GM21390 (cell line): ENCODE measurements at regions not wholly inside any gene's neighbourhood (a gene's known extent, or its start where the extent isn't known, plus 50 kb on each side); places are given as distances from the start of the nearest gene placed in this dataset.

Experiments used
- ATAC-seq: cut with Tn5 transposase; IDR thresholded peaks from one replicate; pipeline ENCODE4 v1.9.1; 2021; ENCODE audit not compliant: unreplicated experiment

GRCh38 chr1:114231301-114231700 is 77.6 kb upstream of the SYT6 start:
- ATAC-seq: no peak

GRCh38 chr1:114229368-114229767 is 75.7 kb upstream of the SYT6 start:
- ATAC-seq: no peak

GRCh38 chr1:114227059-114227458 is 73.4 kb upstream of the SYT6 start:
- no peak for ATAC-seq

DNA sequence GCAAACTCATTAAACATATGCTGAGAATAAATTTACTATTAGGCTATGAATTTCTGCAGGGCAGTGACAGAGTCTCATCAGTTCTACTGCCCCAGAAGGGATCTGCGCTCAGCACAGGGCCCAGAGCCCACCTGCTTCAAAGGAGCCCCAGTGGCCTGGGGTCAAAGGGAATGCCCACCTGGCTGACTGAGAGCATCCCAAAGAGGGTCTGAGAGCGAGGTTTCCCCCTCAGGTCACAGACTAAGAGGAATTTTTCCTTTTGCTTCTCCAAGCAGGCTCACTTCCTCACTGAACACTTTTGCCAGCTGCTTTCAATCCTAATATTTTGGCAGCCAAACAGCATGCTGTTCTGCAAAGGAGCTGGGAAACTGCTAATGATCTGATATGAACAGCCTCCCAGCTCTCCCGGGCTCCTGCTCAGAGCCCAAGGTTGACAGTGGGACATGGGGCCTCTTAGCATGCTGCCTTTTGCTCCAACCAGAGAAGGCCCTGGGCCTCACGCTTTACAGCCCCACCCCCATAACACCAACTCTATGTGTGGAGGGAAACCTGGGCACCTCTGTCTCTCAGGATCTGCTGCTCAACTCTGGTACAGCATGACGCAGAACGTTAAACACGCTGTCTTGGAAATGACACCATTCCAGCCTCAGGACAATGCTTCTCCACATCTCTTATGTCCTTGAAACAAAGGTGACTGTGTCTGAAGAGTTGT is 70.7 kb upstream of the SYT6 start:
- no peak for ATAC-seq

DNA sequence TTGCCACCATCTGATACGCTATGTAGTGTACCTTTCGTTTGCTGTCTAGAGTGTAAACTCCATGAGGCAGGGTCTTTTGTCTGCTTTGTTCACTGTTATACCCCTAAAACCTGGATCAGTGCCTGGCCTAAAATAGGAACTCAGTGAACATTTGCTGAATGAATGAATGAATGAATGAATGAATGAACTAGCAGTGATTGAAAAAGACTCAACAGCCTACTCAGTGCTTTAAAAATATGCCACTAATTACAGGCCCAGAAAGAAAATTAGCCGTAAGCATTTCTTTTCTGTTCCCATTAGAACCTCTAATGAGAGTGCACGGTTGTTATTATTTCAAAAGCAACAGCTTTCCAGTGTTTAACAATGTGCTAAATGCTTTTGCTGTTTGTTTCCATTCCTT is 69.3 kb upstream of the SYT6 start:
- no peak for ATAC-seq

DNA sequence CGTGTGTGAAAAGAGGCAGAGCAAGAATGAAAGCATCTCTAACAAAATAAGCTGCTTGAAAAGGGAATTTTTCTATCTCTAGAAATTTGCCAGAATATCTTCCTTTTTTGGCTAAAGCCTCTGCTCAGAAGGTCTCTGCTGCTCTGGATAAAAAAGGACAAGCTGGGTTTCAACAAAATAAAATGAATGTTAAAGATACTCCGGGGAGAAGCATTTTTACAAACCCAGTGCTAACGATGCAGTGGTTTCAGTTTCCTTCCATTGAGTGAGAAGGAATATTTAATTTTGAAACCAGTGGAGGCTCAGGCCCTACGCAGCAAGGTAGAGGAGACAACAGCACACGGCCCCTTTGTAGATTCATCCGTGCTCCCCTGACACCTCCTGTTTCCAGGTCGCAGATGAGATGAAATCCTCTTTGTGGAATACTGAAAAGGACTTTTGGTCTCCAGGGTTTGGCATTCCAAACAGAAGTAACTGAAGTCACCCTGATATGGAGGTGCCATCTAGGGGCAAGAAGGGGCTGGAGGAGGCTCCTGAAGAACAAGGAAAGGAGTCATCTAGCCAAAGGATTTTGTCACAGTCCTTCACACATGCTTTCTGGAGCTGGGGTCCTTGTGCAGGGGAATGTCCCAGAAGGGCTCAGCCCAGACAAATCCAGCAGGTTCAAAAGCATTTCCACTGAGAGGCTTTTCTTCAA is 65.7 kb upstream of the SYT6 start:
- ATAC-seq: no peak

GRCh38 chr1:114218361-114219171 is 64.9 kb upstream of the SYT6 start:
- no peak for ATAC-seq

DNA sequence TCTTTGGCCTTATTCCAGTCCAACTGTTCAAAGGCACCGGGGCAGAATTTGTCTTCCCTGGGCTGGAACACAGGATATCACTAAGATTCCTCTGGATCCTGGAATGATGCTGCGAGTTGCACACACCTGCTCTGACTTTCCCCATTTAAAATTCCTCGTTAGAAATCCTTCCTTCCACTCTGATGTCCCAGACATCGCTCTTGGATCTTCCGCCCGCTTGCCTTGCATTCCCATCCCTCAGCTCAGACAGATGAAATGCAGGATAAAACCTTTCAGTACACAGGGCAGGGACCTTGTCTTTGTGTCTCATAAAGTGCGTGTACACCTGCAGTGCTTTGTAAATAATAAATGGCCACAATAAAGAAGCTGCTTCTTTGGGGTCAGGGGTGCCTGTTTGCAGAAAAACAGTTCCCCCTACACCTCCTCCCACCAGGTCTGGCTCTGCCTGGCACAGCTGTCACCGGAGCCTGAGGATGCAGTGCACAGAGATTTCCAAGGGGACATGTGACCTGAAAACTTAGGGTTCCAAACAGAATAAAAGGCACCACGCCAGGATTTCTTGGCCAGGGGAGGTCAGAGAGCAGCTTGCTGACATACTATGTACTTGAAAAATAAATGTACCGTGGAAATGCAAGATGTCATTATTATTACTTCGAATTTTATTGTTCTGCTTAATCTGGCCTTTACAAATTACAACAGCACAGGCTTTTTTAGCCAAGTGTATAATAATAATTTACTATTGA is 62.9 kb upstream of the SYT6 start:
- no peak for ATAC-seq

- no peak for ATAC-seq
Measured at GRCh38 chr1:114215436-114215835, 61.8 kb upstream of the SYT6 start.

GRCh38 chr1:114214016-114214415 is 60.3 kb upstream of the SYT6 start:
- no peak for ATAC-seq

GRCh38 chr1:114209971-114210370 is 56.3 kb upstream of the SYT6 start:
- no peak for ATAC-seq

GRCh38 chr1:114208714-114209113 is 55.0 kb upstream of the SYT6 start:
- ATAC-seq: no peak

DNA sequence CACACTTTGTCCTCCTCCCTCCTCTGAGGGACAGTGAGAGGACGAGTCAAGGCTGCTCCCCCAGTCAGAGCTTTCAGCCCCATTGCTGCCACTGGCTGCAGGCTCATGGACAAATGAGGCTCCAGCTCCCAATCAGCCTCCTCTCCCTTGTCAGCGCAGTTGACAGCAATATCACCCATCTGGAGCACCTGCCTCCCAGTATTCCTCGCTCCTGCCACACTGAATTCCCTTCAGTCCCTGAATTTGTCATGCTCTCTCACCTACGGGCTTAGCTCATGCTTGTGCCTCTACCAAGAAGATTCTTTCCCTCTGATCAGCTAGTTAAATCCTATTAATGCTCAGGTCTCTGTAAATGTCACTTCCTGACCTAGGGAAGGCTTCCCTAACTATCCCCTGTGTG is 54.4 kb upstream of the SYT6 start:
- ATAC-seq: no peak

GRCh38 chr1:114207635-114208034 is 54.0 kb upstream of the SYT6 start:
- ATAC-seq: no peak

- ATAC-seq: no peak
Measured at GRCh38 chr1:114206392-114206791, 52.7 kb upstream of the SYT6 start.

DNA sequence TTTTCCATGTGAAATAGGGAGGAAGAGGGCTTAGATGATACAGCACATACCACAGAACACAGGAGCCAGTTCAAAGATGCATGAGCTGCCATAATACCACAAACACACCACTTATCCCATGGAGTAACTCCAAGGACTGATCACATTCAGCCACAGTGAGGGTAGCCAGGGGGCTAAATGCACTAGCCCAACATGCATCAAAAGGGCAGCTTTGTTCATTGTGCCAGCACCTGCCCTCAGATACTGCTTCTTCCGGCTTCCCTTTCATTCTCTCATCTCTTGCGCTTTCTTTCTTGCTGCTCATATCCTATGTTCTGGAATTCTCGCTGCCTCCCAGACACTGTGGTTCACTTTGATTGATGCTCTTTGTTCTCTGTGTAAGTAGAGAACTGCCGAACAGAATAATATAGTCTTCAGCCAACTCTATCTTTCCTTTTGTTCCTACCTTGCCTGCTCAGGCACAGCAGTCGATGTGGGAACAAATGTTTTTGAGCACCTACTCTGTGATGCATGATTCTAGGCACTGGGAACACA is 50.0 kb upstream of the SYT6 start:
- ATAC-seq: no peak
